Keratinocyte (primary cell): ENCODE measurements at regions not wholly inside any gene's neighbourhood (a gene's known extent, or its start where the extent isn't known, plus 50 kb on each side); places are given as distances from the start of the nearest gene placed in this dataset.

Experiments
- EZH2 ChIP-seq: IDR thresholded peaks from one replicate; pipeline ENCODE4 v1.6.1; 2012; ENCODE audit warnings: inconsistent platforms, mild to moderate bottlenecking, low read length, moderate library complexity
- TF ChIP-seq, protein P1 (sequence below), 3 experiments: IDR thresholded peaks in 1 of 3; conservative IDR thresholded peaks in 1 of 3; optimal IDR thresholded peaks in 1 of 3; 2 replicates in 2 of 3; 3 replicates in 1 of 3; pipeline versions ENCODE3 to v1.5.1; 2011; ENCODE audit warnings: low read length in 3 of 3, mild to moderate bottlenecking in 3 of 3, moderate library complexity in 2 of 3, control low read depth in 1 of 3, inconsistent platforms in 1 of 3; ENCODE audit not compliant: insufficient read depth in 2 of 3; ENCODE audit errors: extremely low read depth in 1 of 3

DNA sequence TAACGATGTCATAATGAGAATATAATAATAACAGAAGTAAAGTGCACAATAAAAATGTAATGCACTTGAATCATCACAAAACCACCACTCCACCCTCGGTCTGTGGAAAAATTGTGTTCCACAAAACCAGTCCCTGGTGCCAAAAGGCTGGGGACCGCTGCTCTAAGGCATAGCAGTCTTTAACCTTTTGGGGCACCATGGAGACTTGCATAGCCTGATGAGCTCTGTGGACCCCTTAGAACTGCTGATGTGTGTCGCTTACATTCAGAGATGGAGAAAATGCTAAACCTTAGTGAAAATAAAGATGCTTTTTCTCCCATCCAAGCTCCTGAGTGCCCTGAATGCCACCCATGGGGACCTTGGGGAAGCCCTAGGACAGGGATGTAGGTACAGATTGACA, 87.6 kb upstream of the SEPTIN5 start:
- TF ChIP-seq, protein P1, sequence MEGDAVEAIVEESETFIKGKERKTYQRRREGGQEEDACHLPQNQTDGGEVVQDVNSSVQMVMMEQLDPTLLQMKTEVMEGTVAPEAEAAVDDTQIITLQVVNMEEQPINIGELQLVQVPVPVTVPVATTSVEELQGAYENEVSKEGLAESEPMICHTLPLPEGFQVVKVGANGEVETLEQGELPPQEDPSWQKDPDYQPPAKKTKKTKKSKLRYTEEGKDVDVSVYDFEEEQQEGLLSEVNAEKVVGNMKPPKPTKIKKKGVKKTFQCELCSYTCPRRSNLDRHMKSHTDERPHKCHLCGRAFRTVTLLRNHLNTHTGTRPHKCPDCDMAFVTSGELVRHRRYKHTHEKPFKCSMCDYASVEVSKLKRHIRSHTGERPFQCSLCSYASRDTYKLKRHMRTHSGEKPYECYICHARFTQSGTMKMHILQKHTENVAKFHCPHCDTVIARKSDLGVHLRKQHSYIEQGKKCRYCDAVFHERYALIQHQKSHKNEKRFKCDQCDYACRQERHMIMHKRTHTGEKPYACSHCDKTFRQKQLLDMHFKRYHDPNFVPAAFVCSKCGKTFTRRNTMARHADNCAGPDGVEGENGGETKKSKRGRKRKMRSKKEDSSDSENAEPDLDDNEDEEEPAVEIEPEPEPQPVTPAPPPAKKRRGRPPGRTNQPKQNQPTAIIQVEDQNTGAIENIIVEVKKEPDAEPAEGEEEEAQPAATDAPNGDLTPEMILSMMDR (optimal IDR thresholded peaks at IDR 0.05 in 1 of 3, IDR thresholded peaks at IDR 0.05 in 1 of 3, conservative IDR thresholded peaks at IDR 0.05 in 1 of 3; ENCODE audit: extremely low read depth in 1 of 3, insufficient read depth in 2 of 3, low read length in 3 of 3): no peak
- TF ChIP-seq EZH2: no peak
